ENCODE measurements at regions not wholly inside any gene's neighbourhood (a gene's known extent, or its start where the extent isn't known, plus 50 kb on each side); places are given as distances from the start of the nearest gene placed in this dataset.

DNA sequence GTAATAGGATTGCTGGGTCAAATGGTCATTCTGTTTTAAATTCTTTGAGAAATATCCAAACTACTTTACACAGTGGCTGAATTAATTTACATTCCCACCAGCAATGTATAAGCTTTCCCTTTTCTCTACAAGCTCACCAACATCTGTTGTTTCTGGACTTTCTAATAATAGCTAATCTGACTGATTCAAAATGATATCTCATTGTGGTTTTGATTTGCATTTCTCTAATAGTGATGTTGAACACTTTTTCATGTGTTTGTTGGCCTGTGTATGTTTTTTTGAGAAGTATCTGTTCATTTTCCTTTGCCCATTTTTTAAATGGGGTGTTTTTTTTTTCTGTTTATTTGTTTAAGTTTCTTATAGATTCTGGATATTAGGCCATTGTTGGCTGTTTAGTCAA is 659.0 kb upstream of the GNPDA2 start:
- intact Hi-C loops (cut with DNase I) = no loop called here
- TF ChIP-seq CTCF (IDR thresholded peaks at IDR 0.05) = no peak
- Histone ChIP-seq H3K4me1 (no peaks in the 10 kb centered on the region), H3K9me3 (no peaks in the 10 kb centered on the region), H3K4me3 (no peak overlapping the region), H3K36me3 (no peaks in the 10 kb centered on the region), H3K27me3 (no peaks in the 10 kb centered on the region), H3K27ac (no peak overlapping the region)
- DNase-seq (ENCODE audit: low spot score in 2 of 2) = no peak

GRCh38 chr4:45370408-45370807 is 644.1 kb upstream of the GNPDA2 start:
- no peak for TF ChIP-seq CTCF (IDR thresholded peaks at IDR 0.05)
- Histone ChIP-seq H3K4me1 (no peaks in the 10 kb centered on the region), H3K9me3 (no peaks in the 10 kb centered on the region), H3K27ac (no peak overlapping the region), H3K4me3 (no peak overlapping the region), H3K27me3 (no peaks in the 10 kb centered on the region), H3K36me3 (no peaks in the 10 kb centered on the region)
- DNase-seq (ENCODE audit: low spot score in 2 of 2) = no peak
- intact Hi-C loops (cut with DNase I) = no loop called here

GRCh38 chr4:45368832-45369231 is 642.5 kb upstream of the GNPDA2 start:
- Histone ChIP-seq H3K36me3 (no peaks in the 10 kb centered on the region), H3K9me3 (no peaks in the 10 kb centered on the region), H3K27me3 (no peaks in the 10 kb centered on the region), H3K27ac (no peak overlapping the region), H3K4me1 (no peaks in the 10 kb centered on the region), H3K4me3 (no peak overlapping the region)
- intact Hi-C loops (cut with DNase I) = no loop called here
- no peak for DNase-seq (ENCODE audit: low spot score in 2 of 2)
- TF ChIP-seq CTCF (IDR thresholded peaks at IDR 0.05) = no peak

- TF ChIP-seq CTCF (IDR thresholded peaks at IDR 0.05) = no peak
- intact Hi-C loops (cut with DNase I) = no loop called here
- no peaks in the 10 kb centered on the region for H3K27me3 ChIP-seq
- DNase-seq (ENCODE audit: low spot score in 2 of 2) = no peak
- no peaks in the 10 kb centered on the region for H3K36me3 ChIP-seq
- no peaks in the 10 kb centered on the region for H3K4me1 ChIP-seq
- H3K4me3 ChIP-seq = no peak overlapping the region
- H3K9me3 ChIP-seq = no peaks in the 10 kb centered on the region
- no peak overlapping the region for H3K27ac ChIP-seq
These were observed 637.6 kb upstream of the GNPDA2 start for GRCh38 chr4:45363931-45364330.

DNA sequence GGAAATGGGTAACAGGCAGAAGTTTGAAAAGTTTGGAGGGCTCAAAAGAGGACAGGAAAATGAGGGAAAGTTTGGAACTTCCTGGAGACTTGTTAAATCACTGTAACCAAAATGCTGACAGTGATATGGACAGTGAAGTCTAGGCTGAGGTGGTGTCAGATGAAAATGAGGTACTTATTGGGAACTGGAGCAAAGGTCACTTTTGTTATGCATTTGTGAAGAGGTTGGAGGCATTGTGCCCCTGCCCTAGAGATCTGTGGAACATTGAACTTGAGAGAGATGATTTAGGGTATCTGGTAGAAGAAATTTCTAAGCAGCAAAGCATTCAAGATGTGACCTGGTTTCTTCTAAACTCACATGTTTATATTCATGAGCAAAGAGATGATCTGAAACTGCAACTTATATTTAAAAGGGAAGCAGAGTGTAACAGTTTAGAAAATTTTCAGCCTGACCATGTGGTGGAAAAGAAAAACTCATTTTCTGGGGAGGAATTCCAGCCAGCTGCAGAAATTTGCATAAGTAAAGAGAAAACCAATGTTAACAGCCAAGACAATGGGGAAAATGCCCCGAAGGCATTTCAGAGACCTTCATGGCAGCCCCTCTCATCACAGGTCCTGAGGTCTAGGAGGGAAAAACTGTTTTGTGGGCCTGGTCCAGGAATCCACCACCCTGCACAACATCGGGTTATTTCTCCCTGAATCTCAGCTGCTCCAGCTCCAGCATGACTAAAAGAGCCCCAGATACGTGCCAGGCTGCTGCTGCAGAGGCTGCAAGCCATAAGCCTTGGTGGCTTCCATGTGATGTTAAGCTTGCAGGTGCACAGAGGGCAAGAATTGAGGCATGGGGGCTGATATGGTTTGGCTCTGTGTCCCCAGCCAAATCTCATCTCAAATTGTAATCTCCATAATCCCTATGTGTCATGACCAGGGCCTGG is 632.5 kb upstream of the GNPDA2 start:
- H3K36me3 ChIP-seq = no peaks in the 10 kb centered on the region
- H3K9me3 ChIP-seq = no peaks in the 10 kb centered on the region
- no peaks in the 10 kb centered on the region for H3K27me3 ChIP-seq
- DNase-seq (ENCODE audit: low spot score in 2 of 2) = no peak
- H3K27ac ChIP-seq = no peak overlapping the region
- intact Hi-C loops (cut with DNase I) = no loop called here
- H3K4me1 ChIP-seq = no peaks in the 10 kb centered on the region
- TF ChIP-seq CTCF (IDR thresholded peaks at IDR 0.05) = no peak
- no peak overlapping the region for H3K4me3 ChIP-seq

All from ascending aorta (tissue), 2 donors.